SU-DHL-6 (cell line): ENCODE measurements at regions not wholly inside any gene's neighbourhood (a gene's known extent, or its start where the extent isn't known, plus 50 kb on each side); places are given as distances from the start of the nearest gene placed in this dataset.
"Not testable (repeated sequence)": the region's sequence is repeated elsewhere in the genome, so short reads cannot be mapped to it uniquely, and the experiment has no call there.

Experiments used
- CTCF ChIP-seq: fragments of 200-600 bp; sonication (generic); IDR thresholded peaks from one replicate; pipeline ENCODE4 v1.5.1; 2017; ENCODE audit warnings: antibody characterized with exemption, mild to moderate bottlenecking, low read length, moderate library complexity; ENCODE audit not compliant: insufficient read depth, poor library complexity, severe bottlenecking
- EZH2phosphoT487 ChIP-seq: fragments of 200-600 bp; sonication (generic), shearing (Covaris generic); conservative IDR thresholded peaks from 2 replicates; pipeline ENCODE4 v1.6.1; 2018; ENCODE audit warnings: mild to moderate bottlenecking, antibody characterized with exemption, low read length, moderate library complexity, mixed read lengths

DNA sequence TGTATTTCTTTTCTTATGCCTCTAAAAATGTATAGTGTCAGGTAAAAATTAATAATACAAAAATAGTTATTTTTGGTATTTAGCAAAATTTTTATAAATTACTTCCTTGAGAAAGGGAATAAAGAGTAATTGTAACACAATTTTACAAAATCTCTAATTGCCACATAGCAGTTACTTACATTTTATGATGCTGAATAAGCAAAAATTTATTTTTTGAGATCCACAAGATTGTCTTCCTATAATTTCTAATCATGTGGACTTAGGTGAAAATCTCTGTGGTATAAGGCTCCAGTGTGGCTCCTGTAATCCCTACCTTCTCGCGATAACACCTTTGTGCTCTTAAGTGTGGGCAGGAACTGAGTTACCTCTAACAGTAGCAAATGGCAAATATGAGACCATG is 487.1 kb upstream of the ZNF337 start:
- not testable (repeated sequence) for TF ChIP-seq CTCF, EZH2phosphoT487
